ENCODE measurements at regions not wholly inside any gene's neighbourhood (a gene's known extent, or its start where the extent isn't known, plus 50 kb on each side); places are given as distances from the start of the nearest gene placed in this dataset.

- no peaks in the 10 kb centered on the region for H3K9me3 ChIP-seq (ENCODE audit: insufficient read depth, low read length)
- H2AFZ ChIP-seq (ENCODE audit: low read depth, low read length), result peak overlapping the region; percentile 73; the same call in 1 of the 2 replicates
These were observed 241.1 kb downstream of the SPTSSA start for GRCh38 chr14:34220921-34221320.

DNA sequence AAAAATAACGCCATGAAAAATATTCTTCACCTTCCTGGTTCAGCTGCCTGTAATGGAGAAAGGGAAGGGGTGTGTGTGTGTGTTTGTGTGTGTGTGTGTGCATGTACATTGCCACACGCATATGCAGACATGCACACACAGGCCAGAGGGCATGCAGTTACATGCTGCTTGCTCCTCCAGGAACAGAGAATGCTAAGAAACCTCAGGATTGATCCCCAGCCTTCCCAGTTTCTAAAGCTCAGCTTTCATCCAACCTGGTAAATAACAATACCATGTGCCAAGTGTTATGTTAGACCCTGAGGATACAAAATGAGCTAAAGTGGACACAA is 241.7 kb downstream of the SPTSSA start:
- Histone ChIP-seq H4K20me1 (ENCODE audit: insufficient read depth, low read length) (no peaks in the 10 kb centered on the region), H3K27ac (ENCODE audit: low read length) (no peak overlapping the region), H3K9ac (ENCODE audit: low read length) (no peak overlapping the region), H3K9me3 (ENCODE audit: insufficient read depth, low read length) (no peaks in the 10 kb centered on the region), H3K27me3 (ENCODE audit: low read depth, low read length) (peaks cover 17% of the 10 kb centered on the region), H3K4me1 (ENCODE audit: low read length) (peaks cover 12% of the 10 kb centered on the region), H3K79me2 (ENCODE audit: low read length) (no peaks in the 10 kb centered on the region), H3K4me2 (ENCODE audit: low read length) (0 out of 2 replicates have a peak overlapping the region, but pooled peaks have one; percentile 87), H2AFZ (ENCODE audit: low read depth, low read length) (no peak overlapping the region), H3K4me3 (ENCODE audit: low read length) (no peak overlapping the region), H3K36me3 (replicated peaks; ENCODE audit: low read depth, low read length) (no peaks in the 10 kb centered on the region)
- TF ChIP-seq EZH2phosphoT487 (IDR thresholded peaks at IDR 0.05; ENCODE audit: low read depth), result no peak
- TF ChIP-seq, protein P1, sequence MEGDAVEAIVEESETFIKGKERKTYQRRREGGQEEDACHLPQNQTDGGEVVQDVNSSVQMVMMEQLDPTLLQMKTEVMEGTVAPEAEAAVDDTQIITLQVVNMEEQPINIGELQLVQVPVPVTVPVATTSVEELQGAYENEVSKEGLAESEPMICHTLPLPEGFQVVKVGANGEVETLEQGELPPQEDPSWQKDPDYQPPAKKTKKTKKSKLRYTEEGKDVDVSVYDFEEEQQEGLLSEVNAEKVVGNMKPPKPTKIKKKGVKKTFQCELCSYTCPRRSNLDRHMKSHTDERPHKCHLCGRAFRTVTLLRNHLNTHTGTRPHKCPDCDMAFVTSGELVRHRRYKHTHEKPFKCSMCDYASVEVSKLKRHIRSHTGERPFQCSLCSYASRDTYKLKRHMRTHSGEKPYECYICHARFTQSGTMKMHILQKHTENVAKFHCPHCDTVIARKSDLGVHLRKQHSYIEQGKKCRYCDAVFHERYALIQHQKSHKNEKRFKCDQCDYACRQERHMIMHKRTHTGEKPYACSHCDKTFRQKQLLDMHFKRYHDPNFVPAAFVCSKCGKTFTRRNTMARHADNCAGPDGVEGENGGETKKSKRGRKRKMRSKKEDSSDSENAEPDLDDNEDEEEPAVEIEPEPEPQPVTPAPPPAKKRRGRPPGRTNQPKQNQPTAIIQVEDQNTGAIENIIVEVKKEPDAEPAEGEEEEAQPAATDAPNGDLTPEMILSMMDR (IDR thresholded peaks at IDR 0.05; ENCODE audit: low read depth, low read length), result no peak

More at GRCh38 chr14:34220921-34221320, 241.1 kb downstream of the SPTSSA start:
- Histone ChIP-seq H3K27ac (ENCODE audit: low read length) (no peak overlapping the region), H4K20me1 (ENCODE audit: insufficient read depth, low read length) (no peaks in the 10 kb centered on the region), H3K36me3 (replicated peaks; ENCODE audit: low read depth, low read length) (no peaks in the 10 kb centered on the region), H3K4me1 (ENCODE audit: low read length) (peaks cover 12% of the 10 kb centered on the region), H3K9ac (ENCODE audit: low read length) (no peak overlapping the region), H3K27me3 (ENCODE audit: low read depth, low read length) (peaks cover 17% of the 10 kb centered on the region), H3K4me3 (ENCODE audit: low read length) (peak overlapping the region; percentile 63), H3K79me2 (ENCODE audit: low read length) (no peaks in the 10 kb centered on the region), H3K4me2 (ENCODE audit: low read length) (peak overlapping the region; percentile 87)
- TF ChIP-seq, protein P1 (IDR thresholded peaks at IDR 0.05; ENCODE audit: low read depth, low read length), result no peak

DNA sequence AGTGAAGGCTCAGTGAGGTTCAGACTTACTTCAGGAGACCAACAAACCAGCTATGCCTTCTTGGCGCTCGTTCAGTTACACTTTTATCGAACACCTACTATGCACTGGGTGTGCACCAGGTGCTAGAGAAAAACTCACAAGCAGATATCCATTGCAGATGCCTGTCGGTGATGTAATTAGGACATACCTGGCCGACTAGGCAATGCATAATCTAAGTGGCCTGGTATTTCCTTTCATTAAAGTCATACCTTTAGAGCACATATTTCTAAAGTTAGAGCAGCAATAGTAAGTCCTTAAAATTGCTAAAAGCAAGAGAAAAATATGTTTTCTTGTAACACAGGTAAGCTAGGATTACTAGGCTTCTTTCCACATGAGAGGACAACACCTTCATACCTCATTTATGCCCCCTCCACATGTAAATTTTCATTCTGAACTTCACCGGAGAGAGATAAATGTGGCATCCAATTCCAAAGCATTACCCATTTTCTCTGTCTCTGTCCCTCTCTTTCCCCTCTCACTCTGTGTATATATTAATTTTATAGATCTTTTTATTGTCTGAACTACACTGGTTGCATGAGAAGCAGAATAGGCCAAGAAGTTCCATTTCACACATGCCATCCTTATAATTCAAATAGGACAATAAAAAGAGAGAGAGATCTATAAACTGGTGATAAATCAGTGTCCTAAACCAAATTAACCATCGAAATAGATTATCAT is 242.2 kb downstream of the SPTSSA start:
- no peak overlapping the region for H2AFZ ChIP-seq (ENCODE audit: low read depth, low read length)
- no peak overlapping the region for H3K4me3 ChIP-seq (ENCODE audit: low read length)
- H3K9ac ChIP-seq (ENCODE audit: low read length), result no peak overlapping the region
- H3K27ac ChIP-seq (ENCODE audit: low read length), result no peak overlapping the region
- no peaks in the 10 kb centered on the region for H3K79me2 ChIP-seq (ENCODE audit: low read length)
- H3K27me3 ChIP-seq (ENCODE audit: low read depth, low read length), result peaks cover 17% of the 10 kb centered on the region
- no peak overlapping the region for H3K4me2 ChIP-seq (ENCODE audit: low read length)
- no peaks in the 10 kb centered on the region for H3K9me3 ChIP-seq (ENCODE audit: insufficient read depth, low read length)
- no peak for TF ChIP-seq EZH2phosphoT487 (IDR thresholded peaks at IDR 0.05; ENCODE audit: low read depth)
- TF ChIP-seq, protein P1 (IDR thresholded peaks at IDR 0.05; ENCODE audit: low read depth, low read length), result no peak
- no peaks in the 10 kb centered on the region for H3K36me3 ChIP-seq (replicated peaks; ENCODE audit: low read depth, low read length)
- H3K4me1 ChIP-seq (ENCODE audit: low read length), result peaks cover 12% of the 10 kb centered on the region
- H4K20me1 ChIP-seq (ENCODE audit: insufficient read depth, low read length), result no peaks in the 10 kb centered on the region

GRCh38 chr14:34218881-34219280 is 243.2 kb downstream of the SPTSSA start:
- no peaks in the 10 kb centered on the region for H3K36me3 ChIP-seq (replicated peaks; ENCODE audit: low read depth, low read length)
- H3K9me3 ChIP-seq (ENCODE audit: insufficient read depth, low read length), result no peaks in the 10 kb centered on the region
- no peak overlapping the region for H3K4me2 ChIP-seq (ENCODE audit: low read length)
- peaks cover 12% of the 10 kb centered on the region for H3K4me1 ChIP-seq (ENCODE audit: low read length)
- H3K4me3 ChIP-seq (ENCODE audit: low read length), result no peak overlapping the region
- TF ChIP-seq, protein P1 (IDR thresholded peaks at IDR 0.05; ENCODE audit: low read depth, low read length), result no peak
- peaks cover 20% of the 10 kb centered on the region for H3K27me3 ChIP-seq (ENCODE audit: low read depth, low read length)
- no peak overlapping the region for H2AFZ ChIP-seq (ENCODE audit: low read depth, low read length)
- H3K79me2 ChIP-seq (ENCODE audit: low read length), result no peaks in the 10 kb centered on the region
- H4K20me1 ChIP-seq (ENCODE audit: insufficient read depth, low read length), result no peaks in the 10 kb centered on the region
- H3K9ac ChIP-seq (ENCODE audit: low read length), result no peak overlapping the region
- no peak overlapping the region for H3K27ac ChIP-seq (ENCODE audit: low read length)

Data from OCI-LY3 (cell line).